Breast epithelium (tissue), 4 donors: ENCODE measurements at regions not wholly inside any gene's neighbourhood (a gene's known extent, or its start where the extent isn't known, plus 50 kb on each side); places are given as distances from the start of the nearest gene placed in this dataset.

Experiments used
- DNase-seq, 2 donors: peaks; one replicate each; pipeline ENCODE4 v3.0.0-alpha.2; 2019; ENCODE audit warnings: low spot score in 2 of 2
- H3K27ac ChIP-seq, 2 donors: fragments of 200-600 bp; sonication (generic) in 1 of 2; one replicate each; pipeline ENCODE4 v1.5.1; 2016 to 2019; ENCODE audit warnings: mild to moderate bottlenecking in 1 of 2
- H3K27me3 ChIP-seq, 2 donors: fragments of 200-600 bp; sonication (generic) in 1 of 2; one replicate each; pipeline versions ENCODE4 v1.5.1 to v1.6.0; 2017 to 2019; ENCODE audit warnings: control low read depth in 1 of 2, mild to moderate bottlenecking in 1 of 2
- H3K36me3 ChIP-seq: fragments of 200-600 bp; one replicate; pipeline ENCODE4 v1.5.1; 2019
- H3K4me1 ChIP-seq, 2 donors: fragments of 200-600 bp; sonication (generic); one replicate each; pipeline ENCODE4 v1.5.1; 2016 to 2019; ENCODE audit warnings: control low read depth in 1 of 2
- H3K4me3 ChIP-seq, 3 donors: fragments of 200-600 bp; sonication (generic); 1 replicate in 2 of 3; 2 replicates in 1 of 3; pipeline ENCODE4 v1.5.1; 2016 to 2019; ENCODE audit warnings: mild to moderate bottlenecking in 3 of 3, moderate library complexity in 2 of 3
- H3K9me3 ChIP-seq, 2 donors: fragments of 200-600 bp; sonication (generic) in 1 of 2; one replicate each; pipeline ENCODE4 v1.5.1; 2016 to 2019; ENCODE audit warnings: control low read depth in 1 of 2
- CTCF ChIP-seq, 3 donors: fragments of 450-650 bp; IDR thresholded peaks; one replicate each; pipeline ENCODE4 v1.5.1; 2016 to 2017; ENCODE audit warnings: antibody characterized with exemption in 3 of 3, mild to moderate bottlenecking in 3 of 3, moderate library complexity in 3 of 3
- POLR2A ChIP-seq: fragments of 450-650 bp; IDR thresholded peaks from one replicate; pipeline ENCODE4 v1.6.1; 2016; ENCODE audit warnings: antibody characterized with exemption, mild to moderate bottlenecking, moderate library complexity
- POLR2AphosphoS5 ChIP-seq, 3 donors: sonication (generic); formaldehyde crosslinking; IDR thresholded peaks; one replicate each; pipeline ENCODE4 v1.6.1; 2017; ENCODE audit warnings: antibody characterized with exemption in 3 of 3
- intact Hi-C: fragments of 100-400 bp; cut with DNase I; formaldehyde crosslinking; loops from one replicate; pipeline ENCODE4 v1.15.1; 2023; ENCODE audit warnings: low total_unique reads

- H3K27ac ChIP-seq: no peak overlapping the region
- no peak overlapping the region for H3K4me3 ChIP-seq
- no peak for TF ChIP-seq POLR2AphosphoS5 (IDR thresholded peaks at IDR 0.05)
- no peak for TF ChIP-seq CTCF (IDR thresholded peaks at IDR 0.05)
- no peak for TF ChIP-seq POLR2A
- H3K9me3 ChIP-seq: no peaks in the 10 kb centered on the region
- H3K4me1 ChIP-seq: no peaks in the 10 kb centered on the region
- DNase-seq: no peak
- intact Hi-C loops: no loop called here
- H3K36me3 ChIP-seq: no peaks in the 10 kb centered on the region
- no peaks in the 10 kb centered on the region for H3K27me3 ChIP-seq
Measured at GRCh38 chr2:128980475-128980874, 661.8 kb upstream of the HS6ST1 start.

GRCh38 chr2:128981353-128981752 is 662.7 kb upstream of the HS6ST1 start:
- no peak overlapping the region for H3K27ac ChIP-seq
- H3K36me3 ChIP-seq: no peaks in the 10 kb centered on the region
- H3K27me3 ChIP-seq: no peaks in the 10 kb centered on the region
- DNase-seq: no peak
- no peaks in the 10 kb centered on the region for H3K4me1 ChIP-seq
- H3K9me3 ChIP-seq: no peaks in the 10 kb centered on the region
- H3K4me3 ChIP-seq: no peak overlapping the region
- intact Hi-C loops: no loop called here
- TF ChIP-seq POLR2AphosphoS5 (IDR thresholded peaks at IDR 0.05): no peak

- no peak for TF ChIP-seq CTCF (IDR thresholded peaks at IDR 0.05)
- TF ChIP-seq POLR2AphosphoS5 (IDR thresholded peaks at IDR 0.05): no peak
- no peak for TF ChIP-seq POLR2A
- intact Hi-C loops: no loop called here
- Histone ChIP-seq H3K4me1 (no peaks in the 10 kb centered on the region), H3K27ac (no peak overlapping the region), H3K4me3 (no peak overlapping the region), H3K9me3 (no peaks in the 10 kb centered on the region), H3K36me3 (no peaks in the 10 kb centered on the region), H3K27me3 (no peaks in the 10 kb centered on the region)
- DNase-seq: no peak
Measured at GRCh38 chr2:128982001-128982400, 663.3 kb upstream of the HS6ST1 start.

- intact Hi-C loops: no loop called here
- H3K36me3 ChIP-seq: no peaks in the 10 kb centered on the region
- H3K27ac ChIP-seq: peak overlapping the region; percentile 28 to 52
- no peak for DNase-seq
- H3K9me3 ChIP-seq: no peaks in the 10 kb centered on the region
- no peaks in the 10 kb centered on the region for H3K4me1 ChIP-seq
- TF ChIP-seq CTCF (IDR thresholded peaks at IDR 0.05): no peak
- TF ChIP-seq POLR2A: no peak
- TF ChIP-seq POLR2AphosphoS5 (IDR thresholded peaks at IDR 0.05): no peak
- H3K27me3 ChIP-seq: no peaks in the 10 kb centered on the region
- H3K4me3 ChIP-seq: no peak overlapping the region
Measured at GRCh38 chr2:128982670-128983069, 664.0 kb upstream of the HS6ST1 start.

GRCh38 chr2:128983094-128983493 is 664.4 kb upstream of the HS6ST1 start:
- Histone ChIP-seq H3K36me3 (no peaks in the 10 kb centered on the region), H3K9me3 (no peaks in the 10 kb centered on the region), H3K27me3 (no peaks in the 10 kb centered on the region), H3K27ac (peak overlapping the region; percentile 28 to 52), H3K4me3 (no peak overlapping the region), H3K4me1 (no peaks in the 10 kb centered on the region)
- intact Hi-C loops: no loop called here
- TF ChIP-seq POLR2A (no peak), CTCF (IDR thresholded peaks at IDR 0.05) (no peak), POLR2AphosphoS5 (IDR thresholded peaks at IDR 0.05) (no peak)
- peak in 1 of 2 donors; percentile 25 for DNase-seq

- no peaks in the 10 kb centered on the region for H3K27me3 ChIP-seq
- DNase-seq: no peak
- no peaks in the 10 kb centered on the region for H3K36me3 ChIP-seq
Measured at GRCh38 chr2:128984081-128984480, 665.4 kb upstream of the HS6ST1 start.

More at GRCh38 chr2:128984081-128984480, 665.4 kb upstream of the HS6ST1 start:
- no peaks in the 10 kb centered on the region for H3K9me3 ChIP-seq
- H3K4me3 ChIP-seq: no peak overlapping the region
- intact Hi-C loops: no loop called here
- peak overlapping the region in 1 of 2 donors; percentile 7 for H3K27ac ChIP-seq
- no peak for TF ChIP-seq POLR2AphosphoS5 (IDR thresholded peaks at IDR 0.05)
- TF ChIP-seq POLR2A: no peak
- no peak for TF ChIP-seq CTCF (IDR thresholded peaks at IDR 0.05)
- peaks cover 0 to 4% of the 10 kb centered on the region in 2 donors for H3K4me1 ChIP-seq
